Epidermal melanocyte (primary cell): ENCODE measurements at regions not wholly inside any gene's neighbourhood (a gene's known extent, or its start where the extent isn't known, plus 50 kb on each side); places are given as distances from the start of the nearest gene placed in this dataset.

Source experiments
- DNase-seq: peaks from one replicate; pipeline ENCODE4 v3.0.0; 2011; ENCODE audit warnings: low spot score; ENCODE audit not compliant: insufficient read length

DNA sequence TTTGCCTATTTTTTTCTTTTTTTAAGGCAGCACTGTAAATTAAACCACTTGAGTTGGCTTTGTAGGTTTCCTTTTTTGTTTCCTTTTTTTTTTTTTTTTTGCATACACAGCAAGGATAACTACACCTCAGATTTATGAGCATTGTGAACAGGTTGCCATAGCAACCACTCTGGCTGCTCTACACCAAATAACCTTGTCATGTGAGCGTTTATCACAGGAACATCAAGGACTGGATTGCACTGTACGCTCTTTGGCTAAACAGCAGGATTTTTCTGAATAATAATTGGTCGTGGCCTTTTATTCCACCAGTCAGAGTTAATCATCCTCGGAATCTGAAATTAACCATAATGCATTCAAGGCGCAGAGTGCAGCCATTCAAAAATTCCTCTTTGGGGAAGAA lies 199.1 kb upstream of the SLC14A2 start:
- DNase-seq, result no peak

GRCh38 chr18:45417392-45417791 lies 197.9 kb upstream of the SLC14A2 start:
- DNase-seq, result no peak

- no peak for DNase-seq
These were observed 191.6 kb upstream of the SLC14A2 start for GRCh38 chr18:45423659-45424058.

- no peak for DNase-seq
These were observed 185.2 kb upstream of the SLC14A2 start for GRCh38 chr18:45430041-45430440.

DNA sequence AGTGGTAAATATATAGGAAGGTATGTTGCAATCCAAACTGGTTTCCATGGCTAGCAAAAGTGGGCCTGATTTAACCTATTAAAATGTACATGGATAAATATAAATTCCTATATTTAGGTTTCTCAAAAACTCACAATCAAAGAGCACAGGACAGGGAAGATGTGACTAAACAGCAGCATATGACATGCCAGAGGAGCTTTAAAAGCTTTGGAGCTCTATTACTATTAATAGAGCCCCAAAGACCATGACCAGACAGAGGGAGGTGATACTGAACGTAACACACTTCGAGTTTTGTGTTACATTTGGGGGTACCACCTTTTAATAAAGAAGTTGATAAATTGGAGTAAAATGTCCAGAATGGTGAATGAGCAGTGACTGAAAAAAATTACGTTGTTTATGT lies 179.5 kb upstream of the SLC14A2 start:
- DNase-seq, result no peak

GRCh38 chr18:45437366-45437765 lies 177.9 kb upstream of the SLC14A2 start:
- DNase-seq, result no peak

- no peak for DNase-seq
These were observed 175.2 kb upstream of the SLC14A2 start for GRCh38 chr18:45439851-45440645.

GRCh38 chr18:45441110-45441847 lies 174.0 kb upstream of the SLC14A2 start:
- DNase-seq, result peak; percentile 42

DNA sequence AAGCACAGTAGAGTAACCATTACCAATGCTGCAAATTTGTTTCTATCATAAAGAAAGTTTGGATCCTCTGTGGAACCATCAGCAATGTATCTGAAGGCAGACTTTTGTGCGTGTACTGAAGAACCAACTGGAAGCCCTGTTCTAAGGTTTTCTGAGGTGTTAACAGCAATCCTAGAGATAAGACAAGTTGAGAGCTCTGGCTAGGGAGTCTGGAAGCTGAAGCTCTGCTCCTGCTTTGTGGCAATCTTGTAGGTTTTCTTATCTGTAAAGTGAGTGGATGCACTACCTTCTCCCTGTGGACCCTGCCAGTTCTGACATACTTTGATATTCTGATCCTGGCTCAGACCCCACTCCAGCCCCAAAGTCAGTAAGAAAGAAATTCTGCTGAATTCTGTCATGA lies 171.2 kb upstream of the SLC14A2 start:
- DNase-seq, result no peak

- no peak for DNase-seq
These were observed 167.7 kb upstream of the SLC14A2 start for GRCh38 chr18:45447355-45448265.

GRCh38 chr18:45448871-45449270 lies 166.4 kb upstream of the SLC14A2 start:
- no peak for DNase-seq

GRCh38 chr18:45449418-45450227 lies 165.7 kb upstream of the SLC14A2 start:
- DNase-seq, result no peak

GRCh38 chr18:45456090-45457021 lies 158.9 kb upstream of the SLC14A2 start:
- no peak for DNase-seq

DNA sequence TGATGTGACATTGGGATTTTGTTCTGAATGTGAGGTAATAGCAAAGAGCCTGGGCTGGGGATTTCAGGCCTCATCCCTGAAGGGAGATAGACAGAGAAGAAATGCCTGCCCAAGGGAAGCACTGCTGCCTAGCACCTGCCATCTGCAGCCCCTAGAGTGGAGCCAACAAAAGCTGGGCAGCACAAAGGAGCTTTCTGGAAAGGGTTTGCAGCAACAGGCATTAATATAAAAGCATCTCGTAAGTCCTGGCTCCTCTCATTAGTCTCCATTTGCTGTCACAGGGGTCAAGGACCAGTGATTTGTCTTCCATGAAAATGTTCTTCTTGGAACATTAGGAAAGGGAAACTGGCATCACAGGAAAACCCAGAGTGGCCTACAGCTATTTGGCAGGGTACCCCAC lies 157.2 kb upstream of the SLC14A2 start:
- DNase-seq, result no peak

DNA sequence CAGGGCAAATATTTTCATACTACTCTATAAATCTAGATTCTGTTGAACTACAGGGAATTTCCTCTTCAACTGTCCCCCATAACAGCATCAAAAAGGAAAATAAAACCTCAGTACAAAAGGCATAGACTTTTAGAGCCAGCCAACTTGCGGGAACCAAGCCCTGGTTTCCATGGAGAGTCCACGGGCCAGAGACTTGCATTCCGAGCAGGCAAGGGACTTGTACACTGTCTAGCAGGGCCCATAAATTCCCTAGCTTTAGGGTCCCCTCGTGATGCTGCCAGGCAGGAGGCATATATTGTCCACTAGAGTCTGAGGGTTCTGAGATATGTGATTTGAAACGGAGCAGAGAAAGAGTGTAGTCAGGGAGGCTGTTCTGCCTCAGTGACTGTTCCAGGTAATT lies 153.1 kb upstream of the SLC14A2 start:
- no peak for DNase-seq

DNA sequence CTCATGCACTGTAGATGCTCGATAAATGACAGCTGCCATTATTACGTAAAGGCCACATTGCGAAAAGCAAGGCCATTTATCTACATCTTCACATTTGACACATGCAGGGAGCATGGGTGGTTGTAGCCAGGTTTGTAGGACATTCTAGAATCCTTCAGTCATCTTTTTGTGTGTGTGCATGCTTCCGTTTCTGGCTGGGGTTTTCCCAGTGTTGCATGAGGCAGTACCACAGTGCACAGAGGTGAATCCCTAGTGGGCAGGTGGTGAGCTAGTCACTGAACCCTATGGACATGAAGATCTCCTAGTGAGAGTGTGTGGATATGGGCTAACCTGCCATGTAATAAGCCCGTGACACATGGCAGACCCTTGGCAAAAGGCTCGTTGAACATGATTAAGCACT lies 151.8 kb upstream of the SLC14A2 start:
- no peak for DNase-seq

GRCh38 chr18:45464619-45465018 lies 150.7 kb upstream of the SLC14A2 start:
- DNase-seq, result no peak

- DNase-seq, result no peak
These were observed 148.0 kb upstream of the SLC14A2 start for GRCh38 chr18:45467293-45467692.

DNA sequence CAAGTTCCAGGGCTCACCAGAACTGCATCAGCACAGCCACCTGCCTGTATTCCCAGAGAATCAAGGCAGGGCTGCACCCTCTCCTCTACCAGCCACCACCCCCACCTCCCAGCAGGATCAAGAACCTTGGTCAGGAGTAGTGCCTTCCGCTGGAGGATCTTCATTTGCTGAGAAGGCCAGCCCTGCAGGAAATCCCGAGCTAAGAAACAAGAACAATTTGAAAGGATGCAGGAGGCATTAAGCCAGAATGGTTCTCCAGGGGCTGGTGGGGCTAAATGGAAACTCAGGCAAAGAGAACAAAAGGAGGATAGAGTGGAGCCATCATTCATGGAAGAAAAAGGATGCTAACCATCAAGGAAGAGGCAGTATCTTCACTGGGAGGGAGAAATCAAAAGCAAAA lies 147.3 kb upstream of the SLC14A2 start:
- DNase-seq, result no peak

DNA sequence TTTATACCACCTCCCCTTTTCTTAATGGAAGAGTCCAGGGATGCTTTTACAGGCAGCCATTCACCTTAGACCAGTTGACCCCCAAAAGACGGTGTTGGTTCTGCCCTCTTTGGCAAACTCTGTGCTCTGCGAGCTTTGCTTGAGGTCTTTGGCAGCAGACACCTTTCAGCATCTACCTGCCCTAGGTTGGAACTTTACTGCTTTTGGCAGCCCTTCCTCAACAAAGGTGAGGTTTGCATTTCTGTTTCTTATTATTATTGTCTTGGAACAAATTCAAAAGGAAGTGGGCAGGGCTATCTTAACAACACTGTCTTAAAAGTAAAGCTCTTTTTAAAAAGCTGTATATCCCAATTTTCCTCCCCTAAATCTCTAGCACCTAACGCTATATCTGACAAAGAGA lies 136.4 kb upstream of the SLC14A2 start:
- DNase-seq, result no peak
